ENCODE measurements at regions not wholly inside any gene's neighbourhood (a gene's known extent, or its start where the extent isn't known, plus 50 kb on each side); places are given as distances from the start of the nearest gene placed in this dataset.
"Not testable (repeated sequence)": the region's sequence is repeated elsewhere in the genome, so short reads cannot be mapped to it uniquely, and the experiment has no call there.

DNA sequence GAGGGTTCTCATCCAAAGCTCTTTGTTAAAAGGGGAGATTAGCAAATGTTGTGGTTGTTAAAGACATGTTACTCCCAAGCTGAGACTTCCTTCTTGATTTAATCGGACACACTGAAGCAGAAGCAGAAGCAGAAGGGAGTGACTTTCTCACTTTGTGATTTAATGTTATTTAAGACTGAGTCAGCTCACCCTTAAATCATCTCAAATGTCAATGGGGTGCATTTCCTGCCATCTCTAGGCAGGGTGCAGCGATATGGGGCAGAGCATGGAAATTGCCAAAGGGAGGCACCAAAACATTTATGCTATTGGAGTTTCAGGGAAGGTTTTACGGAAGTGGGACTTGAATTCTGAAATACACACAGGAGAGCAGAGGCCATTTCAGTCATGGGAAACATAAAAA, 283.6 kb downstream of the ABCC12 start:
- no peak for DNase-seq (ENCODE audit: low spot score in 2 of 2)
- 39 to 40% methylated on average over 3 of the region's 3 CpGs for WGBS, 2 donors
- intact Hi-C loops (cut with DNase I; ENCODE audit: low total_unique reads), result no loop called here
- TF ChIP-seq, protein P1, sequence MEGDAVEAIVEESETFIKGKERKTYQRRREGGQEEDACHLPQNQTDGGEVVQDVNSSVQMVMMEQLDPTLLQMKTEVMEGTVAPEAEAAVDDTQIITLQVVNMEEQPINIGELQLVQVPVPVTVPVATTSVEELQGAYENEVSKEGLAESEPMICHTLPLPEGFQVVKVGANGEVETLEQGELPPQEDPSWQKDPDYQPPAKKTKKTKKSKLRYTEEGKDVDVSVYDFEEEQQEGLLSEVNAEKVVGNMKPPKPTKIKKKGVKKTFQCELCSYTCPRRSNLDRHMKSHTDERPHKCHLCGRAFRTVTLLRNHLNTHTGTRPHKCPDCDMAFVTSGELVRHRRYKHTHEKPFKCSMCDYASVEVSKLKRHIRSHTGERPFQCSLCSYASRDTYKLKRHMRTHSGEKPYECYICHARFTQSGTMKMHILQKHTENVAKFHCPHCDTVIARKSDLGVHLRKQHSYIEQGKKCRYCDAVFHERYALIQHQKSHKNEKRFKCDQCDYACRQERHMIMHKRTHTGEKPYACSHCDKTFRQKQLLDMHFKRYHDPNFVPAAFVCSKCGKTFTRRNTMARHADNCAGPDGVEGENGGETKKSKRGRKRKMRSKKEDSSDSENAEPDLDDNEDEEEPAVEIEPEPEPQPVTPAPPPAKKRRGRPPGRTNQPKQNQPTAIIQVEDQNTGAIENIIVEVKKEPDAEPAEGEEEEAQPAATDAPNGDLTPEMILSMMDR (IDR thresholded peaks at IDR 0.05), result no peak
- TF ChIP-seq POLR2A (IDR thresholded peaks at IDR 0.05), result no peak
- no peak overlapping the region for H3K4me3 ChIP-seq (ENCODE audit: low read depth, poor library complexity, severe bottlenecking)

DNA sequence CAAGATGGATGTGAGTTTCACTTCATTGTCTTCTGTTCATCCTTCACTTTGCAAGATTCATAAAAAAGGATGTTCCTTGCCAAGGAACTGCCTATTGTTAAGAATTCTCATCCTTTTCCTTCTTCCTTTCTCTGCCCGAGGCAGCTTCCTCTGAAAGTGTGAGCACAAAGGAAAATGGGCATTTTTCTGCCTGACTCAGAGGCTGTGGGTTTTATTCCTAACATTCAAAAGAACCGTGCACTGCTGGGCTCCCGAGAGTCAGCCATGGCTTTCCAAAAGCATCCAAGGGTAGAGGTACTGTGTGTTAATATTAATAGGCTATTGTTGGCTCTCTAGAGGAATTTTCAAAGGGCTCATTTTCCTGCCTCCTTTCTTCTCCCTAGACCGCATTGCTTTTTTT, 289.4 kb downstream of the ABCC12 start:
- DNase-seq (ENCODE audit: low spot score in 2 of 2), result no peak
- TF ChIP-seq POLR2A (IDR thresholded peaks at IDR 0.05), result no peak
- TF ChIP-seq, protein P1 (IDR thresholded peaks at IDR 0.05), result no peak
- no peak overlapping the region for H3K4me3 ChIP-seq (ENCODE audit: low read depth, poor library complexity, severe bottlenecking)
- intact Hi-C loops (cut with DNase I; ENCODE audit: low total_unique reads), result no loop called here
- WGBS, 2 donors, result 46 to 51% methylated on average over 4 of the region's 4 CpGs

DNA sequence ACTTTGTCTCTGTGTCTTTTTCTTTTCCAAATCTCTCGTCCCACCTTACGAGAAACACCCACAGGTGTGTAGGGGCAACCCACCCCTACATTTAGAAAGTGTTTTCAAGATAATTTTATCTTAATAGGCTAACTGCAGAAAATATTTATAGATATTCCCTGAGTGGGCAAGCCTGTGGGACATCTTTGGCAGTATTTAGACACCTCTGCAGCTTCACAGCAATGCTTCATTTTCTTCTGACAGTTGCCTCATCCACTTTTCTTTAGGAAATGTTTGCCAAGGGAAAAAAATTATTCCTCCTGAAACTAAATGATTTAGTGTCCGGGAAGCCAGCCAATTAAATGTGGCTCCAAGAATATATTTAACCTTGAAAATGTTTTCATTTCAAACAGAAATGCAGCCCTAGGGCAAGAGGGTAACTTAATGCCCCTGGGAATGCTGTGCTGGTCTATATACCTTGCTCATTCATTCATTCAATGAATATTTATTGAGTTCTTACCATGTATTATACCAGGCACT, 290.4 kb downstream of the ABCC12 start:
- intact Hi-C loops (cut with DNase I; ENCODE audit: low total_unique reads), result no loop called here
- TF ChIP-seq, protein P1 (IDR thresholded peaks at IDR 0.05), result no peak
- TF ChIP-seq POLR2A (IDR thresholded peaks at IDR 0.05), result no peak
- 38 to 43% methylated on average over 3 of the region's 3 CpGs for WGBS, 2 donors
- H3K4me3 ChIP-seq (ENCODE audit: low read depth, poor library complexity, severe bottlenecking), result no peak overlapping the region
- DNase-seq (ENCODE audit: low spot score in 2 of 2), result no peak

DNA sequence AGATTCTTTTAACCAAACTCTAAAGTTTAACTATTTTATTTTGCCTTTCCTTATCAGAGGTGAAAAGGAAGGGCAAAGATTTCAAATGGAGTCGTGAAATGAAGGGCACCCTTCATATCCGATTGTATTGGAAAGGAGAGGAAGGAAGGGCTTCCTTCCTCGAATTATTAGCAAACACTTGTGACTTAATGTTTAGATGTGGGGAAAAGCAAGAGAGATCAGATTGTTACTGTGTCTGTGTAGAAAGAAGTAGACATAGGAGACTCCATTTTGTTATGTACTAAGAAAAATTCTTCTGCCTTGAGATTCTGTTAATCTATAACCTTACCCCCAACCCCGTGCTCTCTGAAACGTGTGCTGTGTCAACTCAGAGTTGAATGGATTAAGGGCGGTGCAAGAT, 291.5 kb downstream of the ABCC12 start:
- 49% methylated on average over 6 of the region's 6 CpGs for WGBS, 2 donors
- intact Hi-C loops (cut with DNase I; ENCODE audit: low total_unique reads); DNase-seq (ENCODE audit: low spot score in 2 of 2); H3K4me3 ChIP-seq (ENCODE audit: low read depth, poor library complexity, severe bottlenecking): not testable (repeated sequence)

DNA sequence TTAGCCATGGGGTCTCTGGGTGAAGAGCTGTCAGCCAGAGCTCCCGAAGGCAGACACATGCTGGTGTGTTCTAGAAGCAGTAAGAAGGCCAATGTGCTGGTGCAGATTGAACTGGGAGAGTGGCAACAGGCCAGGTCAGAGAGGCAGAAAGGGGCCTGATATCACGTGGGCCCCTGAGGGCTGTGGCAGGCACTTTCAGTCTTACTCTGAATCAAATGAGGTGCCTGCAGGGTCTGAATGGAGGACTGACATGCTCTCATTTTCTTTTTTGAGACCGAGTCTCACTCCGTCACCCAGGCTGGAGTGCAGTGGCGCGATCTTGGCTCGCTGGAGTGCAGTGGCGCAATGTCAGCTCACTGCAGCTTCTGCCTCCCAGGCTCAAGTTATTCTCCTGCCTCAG, 293.8 kb downstream of the ABCC12 start:
- intact Hi-C loops (cut with DNase I; ENCODE audit: low total_unique reads), result no loop called here
- no peak for DNase-seq (ENCODE audit: low spot score in 2 of 2)
- H3K4me3 ChIP-seq (ENCODE audit: low read depth, poor library complexity, severe bottlenecking), result no peak overlapping the region
- TF ChIP-seq, protein P1 (IDR thresholded peaks at IDR 0.05), result no peak
- no peak for TF ChIP-seq POLR2A (IDR thresholded peaks at IDR 0.05)
- WGBS, 2 donors, result 88 to 93% methylated on average over 8 of the region's 8 CpGs

DNA sequence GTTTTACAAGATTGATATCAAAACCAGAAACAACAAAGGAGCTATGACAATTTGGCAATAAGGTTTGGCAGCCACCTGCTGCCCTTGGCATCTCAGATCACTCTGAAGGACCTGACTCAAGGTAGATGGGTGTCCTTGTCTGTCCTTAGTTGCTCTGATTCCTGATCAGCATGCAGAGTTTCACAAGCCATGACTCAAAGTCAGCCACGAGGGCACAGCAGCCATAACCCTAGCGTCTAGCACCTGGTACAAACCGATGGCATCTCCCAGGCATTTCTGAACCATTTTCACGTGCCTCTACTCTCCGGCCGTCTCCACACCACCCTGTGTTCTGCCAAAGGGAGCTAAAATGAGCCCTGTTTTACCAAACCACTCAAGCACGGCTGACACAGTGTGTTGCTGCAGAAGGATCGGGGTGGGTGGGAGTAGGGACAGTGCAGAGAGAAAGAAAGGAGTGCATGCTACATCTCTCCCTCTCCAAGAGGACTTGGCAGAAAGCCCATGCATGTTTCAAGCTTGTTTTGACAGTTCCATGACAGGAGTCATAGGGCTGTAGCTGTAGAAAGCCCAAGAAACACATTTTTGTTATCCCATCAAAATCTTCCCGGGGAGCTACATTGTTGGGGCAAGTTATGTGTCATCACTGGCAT, 297.3 kb downstream of the ABCC12 start:
- intact Hi-C loops (cut with DNase I; ENCODE audit: low total_unique reads), result no loop called here
- TF ChIP-seq, protein P1 (IDR thresholded peaks at IDR 0.05), result no peak
- DNase-seq (ENCODE audit: low spot score in 2 of 2), result no peak
- 46 to 47% methylated on average over 9 of the region's 9 CpGs for WGBS, 2 donors
- no peak overlapping the region for H3K4me3 ChIP-seq (ENCODE audit: low read depth, poor library complexity, severe bottlenecking)
